ENCODE measurements at regions not wholly inside any gene's neighbourhood (a gene's known extent, or its start where the extent isn't known, plus 50 kb on each side); places are given as distances from the start of the nearest gene placed in this dataset.

DNA sequence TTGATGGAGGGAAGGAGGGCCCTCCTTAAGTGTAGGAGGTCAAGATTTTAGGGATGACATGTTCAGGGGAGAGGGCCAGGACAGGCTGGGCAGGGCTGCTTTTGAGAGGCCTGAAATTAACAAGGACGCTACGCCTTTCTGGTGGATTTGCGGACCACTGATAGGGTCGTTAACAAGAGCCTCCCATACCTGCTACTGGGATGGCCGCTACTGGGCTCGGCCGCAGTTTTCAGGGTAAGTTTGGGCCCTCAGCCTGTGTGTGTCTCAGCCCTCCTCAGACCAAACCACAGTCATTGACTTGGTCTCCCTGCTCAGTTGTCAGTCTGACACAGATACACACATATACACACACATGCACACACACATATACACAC lies 180.9 kb downstream of the SMAD2 start:
- in situ Hi-C loops (cut with MboI; ENCODE audit: low sequenced_read_pairs, unreplicated experiment): loop anchor here (10.0 kb wide), 1 partner anchor 155 kb away; no protein-coding TSS in a partner anchor
- TF ChIP-seq, protein P1, sequence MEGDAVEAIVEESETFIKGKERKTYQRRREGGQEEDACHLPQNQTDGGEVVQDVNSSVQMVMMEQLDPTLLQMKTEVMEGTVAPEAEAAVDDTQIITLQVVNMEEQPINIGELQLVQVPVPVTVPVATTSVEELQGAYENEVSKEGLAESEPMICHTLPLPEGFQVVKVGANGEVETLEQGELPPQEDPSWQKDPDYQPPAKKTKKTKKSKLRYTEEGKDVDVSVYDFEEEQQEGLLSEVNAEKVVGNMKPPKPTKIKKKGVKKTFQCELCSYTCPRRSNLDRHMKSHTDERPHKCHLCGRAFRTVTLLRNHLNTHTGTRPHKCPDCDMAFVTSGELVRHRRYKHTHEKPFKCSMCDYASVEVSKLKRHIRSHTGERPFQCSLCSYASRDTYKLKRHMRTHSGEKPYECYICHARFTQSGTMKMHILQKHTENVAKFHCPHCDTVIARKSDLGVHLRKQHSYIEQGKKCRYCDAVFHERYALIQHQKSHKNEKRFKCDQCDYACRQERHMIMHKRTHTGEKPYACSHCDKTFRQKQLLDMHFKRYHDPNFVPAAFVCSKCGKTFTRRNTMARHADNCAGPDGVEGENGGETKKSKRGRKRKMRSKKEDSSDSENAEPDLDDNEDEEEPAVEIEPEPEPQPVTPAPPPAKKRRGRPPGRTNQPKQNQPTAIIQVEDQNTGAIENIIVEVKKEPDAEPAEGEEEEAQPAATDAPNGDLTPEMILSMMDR (IDR thresholded peaks at IDR 0.05; ENCODE audit: borderline replicate concordance, control extremely low read depth, extremely low read depth, insufficient read depth, missing control alignments): peak; percentile 5
- no peak for DNase-seq (ENCODE audit: low spot score)

- DNase-seq (ENCODE audit: low spot score): peak; percentile 92
- in situ Hi-C loops (cut with MboI; ENCODE audit: low sequenced_read_pairs, unreplicated experiment): loop anchor here (10.0 kb wide), 1 partner anchor 154 kb away; no protein-coding TSS in a partner anchor
- TF ChIP-seq, protein P1 (IDR thresholded peaks at IDR 0.05; ENCODE audit: borderline replicate concordance, control extremely low read depth, extremely low read depth, insufficient read depth, missing control alignments): peak; percentile 100
Observed at GRCh38 chr18:47748847-47749599, 181.4 kb downstream of the SMAD2 start.

GRCh38 chr18:47748093-47748796 lies 182.2 kb downstream of the SMAD2 start:
- no peak for DNase-seq (ENCODE audit: low spot score)
- in situ Hi-C loops (cut with MboI; ENCODE audit: low sequenced_read_pairs, unreplicated experiment): loop anchor here (10.0 kb wide), 1 partner anchor 153 kb away; no protein-coding TSS in a partner anchor
- TF ChIP-seq, protein P1 (IDR thresholded peaks at IDR 0.05; ENCODE audit: borderline replicate concordance, control extremely low read depth, extremely low read depth, insufficient read depth, missing control alignments): no peak

GRCh38 chr18:47747260-47747795 lies 183.1 kb downstream of the SMAD2 start:
- TF ChIP-seq, protein P1 (IDR thresholded peaks at IDR 0.05; ENCODE audit: borderline replicate concordance, control extremely low read depth, extremely low read depth, insufficient read depth, missing control alignments): no peak
- in situ Hi-C loops (cut with MboI; ENCODE audit: low sequenced_read_pairs, unreplicated experiment): loop anchor here (10.0 kb wide), 1 partner anchor 153 kb away; no protein-coding TSS in a partner anchor

DNA sequence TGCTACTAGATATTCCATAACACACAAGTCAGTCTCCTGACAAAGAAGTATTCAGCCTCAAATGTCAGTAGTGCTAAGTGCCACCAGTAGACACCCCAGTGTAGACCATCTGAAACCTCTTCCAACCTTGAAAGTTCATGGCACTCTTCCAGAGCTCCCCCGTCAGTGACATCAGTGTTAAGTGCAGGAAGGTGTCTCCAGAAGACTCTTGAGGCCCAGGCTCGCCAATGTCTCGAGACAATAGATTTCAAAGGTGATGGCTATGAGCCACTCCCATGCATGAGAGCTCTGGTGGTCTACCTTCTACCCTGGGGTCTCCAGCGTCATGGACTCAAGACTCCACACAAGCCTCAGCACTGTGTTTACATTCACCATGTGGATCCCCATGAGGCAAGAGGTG lies 183.8 kb downstream of the SMAD2 start:
- no peak for DNase-seq (ENCODE audit: low spot score)
- in situ Hi-C loops (cut with MboI; ENCODE audit: low sequenced_read_pairs, unreplicated experiment): loop anchor here (10.0 kb wide), 1 partner anchor 152 kb away; no protein-coding TSS in a partner anchor
- TF ChIP-seq, protein P1 (IDR thresholded peaks at IDR 0.05; ENCODE audit: borderline replicate concordance, control extremely low read depth, extremely low read depth, insufficient read depth, missing control alignments): no peak

More at GRCh38 chr18:47747260-47747795, 183.1 kb downstream of the SMAD2 start:
- no peak for DNase-seq (ENCODE audit: low spot score)

DNA sequence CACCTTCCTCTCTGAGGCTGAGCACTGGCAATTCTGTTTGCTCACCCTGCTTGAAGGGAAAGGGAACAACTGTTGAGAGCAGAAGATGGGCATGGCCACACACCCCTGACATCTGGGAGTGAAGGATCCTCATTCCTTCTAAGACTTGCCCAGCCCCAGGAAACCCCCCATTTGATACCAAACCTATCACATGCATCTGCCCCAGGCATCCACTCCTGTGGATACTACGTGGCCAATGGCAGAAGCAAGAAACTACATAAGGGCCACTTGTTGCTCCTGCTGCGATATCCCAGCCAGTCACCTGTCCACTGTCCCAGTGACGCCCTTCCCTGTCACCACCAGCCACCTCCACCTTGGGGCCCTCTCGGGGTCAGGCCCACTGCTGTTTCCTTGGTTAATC lies 185.2 kb downstream of the SMAD2 start:
- no peak for DNase-seq (ENCODE audit: low spot score)
- in situ Hi-C loops (cut with MboI; ENCODE audit: low sequenced_read_pairs, unreplicated experiment): loop anchor here (10.0 kb wide), 1 partner anchor 150 kb away; no protein-coding TSS in a partner anchor

More for the DNA sequence above, 185.2 kb downstream of the SMAD2 start:
- TF ChIP-seq, protein P1 (IDR thresholded peaks at IDR 0.05; ENCODE audit: borderline replicate concordance, control extremely low read depth, extremely low read depth, insufficient read depth, missing control alignments): no peak
